ENCODE measurements at regions not wholly inside any gene's neighbourhood (a gene's known extent, or its start where the extent isn't known, plus 50 kb on each side); places are given as distances from the start of the nearest gene placed in this dataset.

GRCh38 chr13:68174893-68175292, 944.8 kb upstream of the PCDH9 start:
- Histone ChIP-seq H3K9me3 (peaks cover 0 to 6% (median 0%) of the 10 kb centered on the region in 4 donors), H3K4me3 (no peak overlapping the region), H3K36me3 (no peaks in the 10 kb centered on the region), H3K4me1 (no peaks in the 10 kb centered on the region), H3K27ac (no peak overlapping the region), H3K27me3 (no peaks in the 10 kb centered on the region)
- 87 to 89% methylated on average over 2 of the region's 2 CpGs for WGBS, 2 donors
- DNase-seq (no peak), ATAC-seq (ENCODE audit: low FRiP score in 2 of 2) (no peak)
- TF ChIP-seq POLR2A (IDR thresholded peaks at IDR 0.05) (no peak), EP300 (IDR thresholded peaks at IDR 0.05) (no peak), CTCF (IDR thresholded peaks at IDR 0.05) (no peak), POLR2AphosphoS5 (IDR thresholded peaks at IDR 0.05) (no peak)

- Histone ChIP-seq H3K27me3 (no peaks in the 10 kb centered on the region), H3K4me1 (no peaks in the 10 kb centered on the region), H3K4me3 (no peak overlapping the region), H3K27ac (no peak overlapping the region), H3K36me3 (no peaks in the 10 kb centered on the region), H3K9me3 (peaks cover 0 to 6% (median 0%) of the 10 kb centered on the region in 4 donors)
- DNase-seq (no peak), ATAC-seq (ENCODE audit: low FRiP score in 2 of 2) (no peak)
- TF ChIP-seq EP300 (IDR thresholded peaks at IDR 0.05) (no peak), POLR2AphosphoS5 (IDR thresholded peaks at IDR 0.05) (no peak), POLR2A (IDR thresholded peaks at IDR 0.05) (no peak), CTCF (IDR thresholded peaks at IDR 0.05) (no peak)
- WGBS, 2 donors: 65 to 69% methylated on average over 2 of the region's 2 CpGs
These were observed 943.0 kb upstream of the PCDH9 start for GRCh38 chr13:68173111-68173510.

- DNase-seq: peak in 1 of 2 donors; percentile 72
- 94 to 95% methylated on average over 18 to 25 of the region's 37 CpGs for WGBS, 2 donors
These were observed 940.8 kb upstream of the PCDH9 start for GRCh38 chr13:68170961-68171360.

GRCh38 chr13:68168448-68168847, 938.3 kb upstream of the PCDH9 start:
- Histone ChIP-seq H3K27ac (no peak overlapping the region), H3K27me3 (no peaks in the 10 kb centered on the region), H3K4me1 (no peaks in the 10 kb centered on the region), H3K4me3 (no peak overlapping the region), H3K9me3 (peaks cover 0 to 6% (median 0%) of the 10 kb centered on the region in 4 donors), H3K36me3 (no peaks in the 10 kb centered on the region)
- no peak for DNase-seq
- no peak for ATAC-seq (ENCODE audit: low FRiP score in 2 of 2)
- no peak for TF ChIP-seq CTCF (IDR thresholded peaks at IDR 0.05)
- no peak for TF ChIP-seq EP300 (IDR thresholded peaks at IDR 0.05)
- no peak for TF ChIP-seq POLR2A (IDR thresholded peaks at IDR 0.05)
- TF ChIP-seq POLR2AphosphoS5 (IDR thresholded peaks at IDR 0.05): no peak

More at GRCh38 chr13:68170961-68171360, 940.8 kb upstream of the PCDH9 start:
- H3K27ac ChIP-seq: no peak overlapping the region
- no peak overlapping the region for H3K4me3 ChIP-seq
- no peaks in the 10 kb centered on the region for H3K27me3 ChIP-seq
- TF ChIP-seq POLR2AphosphoS5 (IDR thresholded peaks at IDR 0.05): no peak
- no peak for TF ChIP-seq CTCF (IDR thresholded peaks at IDR 0.05)
- no peak for TF ChIP-seq POLR2A (IDR thresholded peaks at IDR 0.05)
- TF ChIP-seq EP300 (IDR thresholded peaks at IDR 0.05): no peak
- no peaks in the 10 kb centered on the region for H3K4me1 ChIP-seq
- H3K9me3 ChIP-seq: peaks cover 0 to 6% (median 0%) of the 10 kb centered on the region in 4 donors
- H3K36me3 ChIP-seq: no peaks in the 10 kb centered on the region
- no peak for ATAC-seq (ENCODE audit: low FRiP score in 2 of 2)

GRCh38 chr13:68160466-68160865, 930.3 kb upstream of the PCDH9 start:
- DNase-seq (no peak), ATAC-seq (ENCODE audit: low FRiP score in 2 of 2) (no peak)
- H3K27ac ChIP-seq: no peak overlapping the region
- H3K4me3 ChIP-seq: no peak overlapping the region
- 86 to 87% methylated on average over 3 of the region's 3 CpGs for WGBS, 2 donors
- no peak for TF ChIP-seq POLR2A (IDR thresholded peaks at IDR 0.05)
- no peak for TF ChIP-seq POLR2AphosphoS5 (IDR thresholded peaks at IDR 0.05)
- no peak for TF ChIP-seq EP300 (IDR thresholded peaks at IDR 0.05)
- no peak for TF ChIP-seq CTCF (IDR thresholded peaks at IDR 0.05)
- H3K27me3 ChIP-seq: no peaks in the 10 kb centered on the region
- peaks cover 0 to 3% (median 0%) of the 10 kb centered on the region in 4 donors for H3K9me3 ChIP-seq
- H3K4me1 ChIP-seq: no peaks in the 10 kb centered on the region
- no peaks in the 10 kb centered on the region for H3K36me3 ChIP-seq

Data from upper lobe of left lung (tissue), 6 donors.